GM18505 (cell line): ENCODE measurements at regions not wholly inside any gene's neighbourhood (a gene's known extent, or its start where the extent isn't known, plus 50 kb on each side); places are given as distances from the start of the nearest gene placed in this dataset.

ENCODE experiments used
- ATAC-seq: cut with Tn5 transposase; IDR thresholded peaks from one replicate; pipeline ENCODE4 v1.9.1; 2021; ENCODE audit not compliant: unreplicated experiment
- POLR2A ChIP-seq: IDR thresholded peaks from 4 replicates; pipeline ENCODE4 v1.6.1; 2011; ENCODE audit warnings: borderline replicate concordance; ENCODE audit not compliant: insufficient read depth, insufficient read length; ENCODE audit errors: extremely low read depth

GRCh38 chr11:71366076-71366475, 82.1 kb downstream of the DHCR7 start:
- ATAC-seq: no peak
- no peak for TF ChIP-seq POLR2A

GRCh38 chr11:71365626-71366025, 82.6 kb downstream of the DHCR7 start:
- ATAC-seq: no peak
- TF ChIP-seq POLR2A: no peak

- ATAC-seq: no peak
Observed at GRCh38 chr11:71364806-71365205, 83.4 kb downstream of the DHCR7 start.

GRCh38 chr11:71364176-71364671, 84.0 kb downstream of the DHCR7 start:
- TF ChIP-seq POLR2A: no peak
- no peak for ATAC-seq

More at GRCh38 chr11:71364806-71365205, 83.4 kb downstream of the DHCR7 start:
- no peak for TF ChIP-seq POLR2A

GRCh38 chr11:71363721-71364120, 84.5 kb downstream of the DHCR7 start:
- no peak for TF ChIP-seq POLR2A
- no peak for ATAC-seq

GRCh38 chr11:71358963-71359567, 89.1 kb downstream of the DHCR7 start:
- TF ChIP-seq POLR2A: no peak
- ATAC-seq: no peak

GRCh38 chr11:71358122-71358728, 90.0 kb downstream of the DHCR7 start:
- ATAC-seq: no peak
- no peak for TF ChIP-seq POLR2A

- TF ChIP-seq POLR2A: no peak
- ATAC-seq: no peak
Observed at GRCh38 chr11:71357414-71357813, 90.8 kb downstream of the DHCR7 start.

GRCh38 chr11:71356904-71357303, 91.3 kb downstream of the DHCR7 start:
- no peak for TF ChIP-seq POLR2A
- no peak for ATAC-seq

- TF ChIP-seq POLR2A: no peak
- no peak for ATAC-seq
Observed at GRCh38 chr11:71356280-71356876, 91.8 kb downstream of the DHCR7 start.

GRCh38 chr11:71355281-71355680, 92.9 kb downstream of the DHCR7 start:
- TF ChIP-seq POLR2A: no peak
- no peak for ATAC-seq

- ATAC-seq: no peak
- TF ChIP-seq POLR2A: no peak
Observed at GRCh38 chr11:71354394-71355105, 93.6 kb downstream of the DHCR7 start.

- no peak for ATAC-seq
- no peak for TF ChIP-seq POLR2A
Observed at GRCh38 chr11:71352748-71353147, 95.4 kb downstream of the DHCR7 start.
